ENCODE measurements at regions not wholly inside any gene's neighbourhood (a gene's known extent, or its start where the extent isn't known, plus 50 kb on each side); places are given as distances from the start of the nearest gene placed in this dataset.

GRCh38 chrX:122135070-122135469 is 1049.0 kb upstream of the GRIA3 start:
- SMC1A ChIA-PET (ENCODE audit: uncharacterized antibody, unreplicated experiment), result no interaction called here
- in situ Hi-C loops (cut with MboI) (no loop called here), intact Hi-C loops (cut with micrococcal nuclease; ENCODE audit: unreplicated experiment) (no loop called here)
- Histone ChIP-seq H3K4me2 (ENCODE audit: control insufficient read depth, insufficient read depth) (no peak overlapping the region), H3K79me2 (ENCODE audit: control insufficient read depth, insufficient read depth, low read length) (no peaks in the 10 kb centered on the region), H3K27me3 (replicated peaks in 1 of 2; ENCODE audit: control insufficient read depth in 2 of 2, insufficient read depth in 2 of 2, low read length in 1 of 2) (no peaks in the 10 kb centered on the region), H3K36me3 (ENCODE audit: control insufficient read depth in 2 of 2, insufficient read depth in 2 of 2, low read length in 1 of 2) (no peaks in the 10 kb centered on the region), H3K9me3 (replicated peaks; ENCODE audit: control insufficient read depth, insufficient read depth, low read length) (no peaks in the 10 kb centered on the region), H2AFZ (ENCODE audit: control insufficient read depth, low read depth, low read length) (no peak overlapping the region), H3K4me3 (no peak overlapping the region), H3K9ac (ENCODE audit: control insufficient read depth, insufficient read depth, low read length) (no peak overlapping the region), H3K27ac (ENCODE audit: control insufficient read depth, insufficient read depth) (no peak overlapping the region), H3K4me1 (ENCODE audit: control insufficient read depth, insufficient read depth, low read length) (no peaks in the 10 kb centered on the region), H4K20me1 (ENCODE audit: control insufficient read depth, insufficient read depth) (no peaks in the 10 kb centered on the region)
- DNase-seq (ENCODE audit: low read depth, low spot score) (no peak), ATAC-seq (no peak), FAIRE-seq (no peak)
- POLR2A ChIA-PET, result no interaction called here
- RAD21 ChIA-PET (ENCODE audit: unreplicated experiment), result no interaction called here
- CTCF ChIA-PET, result no interaction called here
- WGBS (ENCODE audit: insufficient coverage, insufficient replicate concordance, low lambda C conversion rate, missing lambda C conversion rate), result 13% methylated on average over 2 of the region's 2 CpGs
- no peak for TF ChIP-seq REST (IDR thresholded peaks at IDR 0.05; ENCODE audit: low read depth, low read length)
- no peak for TF ChIP-seq HDAC6 (IDR thresholded peaks at IDR 0.05; ENCODE audit: unreplicated experiment)
- TF ChIP-seq SREBF1 (IDR thresholded peaks at IDR 0.05; ENCODE audit: low read length), result no peak
- TF ChIP-seq PML (IDR thresholded peaks at IDR 0.05; ENCODE audit: low read length), result no peak
- TF ChIP-seq EP300 (IDR thresholded peaks at IDR 0.05; ENCODE audit: borderline replicate concordance in 1 of 2, control insufficient read depth in 1 of 2, low read depth in 2 of 2, low read length in 2 of 2), result no peak
- TF ChIP-seq ZNF217 (IDR thresholded peaks at IDR 0.05), result no peak
- no peak for TF ChIP-seq BCLAF1 (IDR thresholded peaks at IDR 0.05)
- TF ChIP-seq KAT2A (conservative IDR thresholded peaks at IDR 0.05; ENCODE audit: control insufficient read depth, low read depth, low read length), result no peak
- TF ChIP-seq ZBTB40 (IDR thresholded peaks at IDR 0.05; ENCODE audit: borderline replicate concordance), result no peak
- TF ChIP-seq, protein P1, sequence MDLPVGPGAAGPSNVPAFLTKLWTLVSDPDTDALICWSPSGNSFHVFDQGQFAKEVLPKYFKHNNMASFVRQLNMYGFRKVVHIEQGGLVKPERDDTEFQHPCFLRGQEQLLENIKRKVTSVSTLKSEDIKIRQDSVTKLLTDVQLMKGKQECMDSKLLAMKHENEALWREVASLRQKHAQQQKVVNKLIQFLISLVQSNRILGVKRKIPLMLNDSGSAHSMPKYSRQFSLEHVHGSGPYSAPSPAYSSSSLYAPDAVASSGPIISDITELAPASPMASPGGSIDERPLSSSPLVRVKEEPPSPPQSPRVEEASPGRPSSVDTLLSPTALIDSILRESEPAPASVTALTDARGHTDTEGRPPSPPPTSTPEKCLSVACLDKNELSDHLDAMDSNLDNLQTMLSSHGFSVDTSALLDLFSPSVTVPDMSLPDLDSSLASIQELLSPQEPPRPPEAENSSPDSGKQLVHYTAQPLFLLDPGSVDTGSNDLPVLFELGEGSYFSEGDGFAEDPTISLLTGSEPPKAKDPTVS (IDR thresholded peaks at IDR 0.05; ENCODE audit: low read depth, low read length), result no peak
- no peak for TF ChIP-seq NBN (IDR thresholded peaks at IDR 0.05)
- TF ChIP-seq, protein P2, sequence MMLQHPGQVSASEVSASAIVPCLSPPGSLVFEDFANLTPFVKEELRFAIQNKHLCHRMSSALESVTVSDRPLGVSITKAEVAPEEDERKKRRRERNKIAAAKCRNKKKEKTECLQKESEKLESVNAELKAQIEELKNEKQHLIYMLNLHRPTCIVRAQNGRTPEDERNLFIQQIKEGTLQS (IDR thresholded peaks at IDR 0.05; ENCODE audit: borderline replicate concordance, extremely low read depth, low read depth, low read length), result no peak
- no peak for TF ChIP-seq TCF12 (IDR thresholded peaks at IDR 0.05; ENCODE audit: low read depth, low read length)
- no TSS peak for BruUV-seq (replicated peaks)

All from GM12878 (cell line).